Esophagus muscularis mucosa (tissue), 4 donors: ENCODE measurements at regions not wholly inside any gene's neighbourhood (a gene's known extent, or its start where the extent isn't known, plus 50 kb on each side); places are given as distances from the start of the nearest gene placed in this dataset.
"Not testable (repeated sequence)": the region's sequence is repeated elsewhere in the genome, so short reads cannot be mapped to it uniquely, and the experiment has no call there.

Experiments
- DNase-seq: peaks from one replicate; pipeline ENCODE4 v3.0.0-alpha.2; 2017; ENCODE audit errors: extremely low spot score
- H3K27ac ChIP-seq, 4 donors: fragments of 200-600 bp; sonication (generic); replicated peaks in 1 of 4; 1 replicate in 3 of 4; 2 replicates in 1 of 4; pipeline ENCODE4 v1.5.1; 2016 to 2019; ENCODE audit warnings: mild to moderate bottlenecking in 1 of 4
- H3K27me3 ChIP-seq, 4 donors: fragments of 200-600 bp; sonication (generic); one replicate each; pipeline versions ENCODE4 v1.5.1 to v1.6.0; 2016 to 2019
- H3K36me3 ChIP-seq, 4 donors: fragments of 200-600 bp; sonication (generic); one replicate each; pipeline ENCODE4 v1.5.1; 2016 to 2019
- H3K4me1 ChIP-seq, 4 donors: fragments of 200-600 bp; sonication (generic); one replicate each; pipeline ENCODE4 v1.5.1; 2016 to 2019
- H3K4me3 ChIP-seq, 4 donors: fragments of 200-600 bp; sonication (generic); 1 replicate in 2 of 4; 2 replicates in 2 of 4; pipeline ENCODE4 v1.5.1; 2016 to 2019; ENCODE audit warnings: mild to moderate bottlenecking in 4 of 4, moderate library complexity in 1 of 4
- H3K9me3 ChIP-seq, 4 donors: fragments of 200-600 bp; sonication (generic); 1 replicate in 3 of 4; 2 replicates in 1 of 4; pipeline ENCODE4 v1.5.1; 2016 to 2019
- EP300 ChIP-seq: sonication (generic); formaldehyde crosslinking; IDR thresholded peaks from one replicate; pipeline ENCODE4 v1.6.1; 2017; ENCODE audit warnings: antibody characterized with exemption
- POLR2A ChIP-seq: fragments of 450-650 bp; IDR thresholded peaks from one replicate; pipeline ENCODE4 v1.6.1; 2017; ENCODE audit warnings: antibody characterized with exemption, moderate library complexity, mild to moderate bottlenecking, low read depth
- POLR2AphosphoS5 ChIP-seq, 2 donors: sonication (generic); formaldehyde crosslinking; IDR thresholded peaks; one replicate each; pipeline ENCODE4 v1.6.1; 2017; ENCODE audit warnings: antibody characterized with exemption in 2 of 2
- WGBS: methylation state at CpG from one replicate; pipeline ENCODE4 v1.1.5; 2018; 5-methylcytosine and 5-hydroxymethylcytosine counted together
- intact Hi-C: fragments of 100-400 bp; cut with DNase I; formaldehyde crosslinking; loops from one replicate; pipeline ENCODE4 v1.15.1; 2023
- TF ChIP-seq, protein P1 (sequence below), 3 experiments: fragments of 200-600 bp in 2 of 3; fragments of 450-650 bp in 1 of 3; sonication (generic) in 2 of 3; IDR thresholded peaks; one replicate each; pipeline ENCODE4 v1.5.1; 2017 to 2019; ENCODE audit warnings: antibody characterized with exemption in 3 of 3, mild to moderate bottlenecking in 2 of 3, moderate library complexity in 1 of 3

DNA sequence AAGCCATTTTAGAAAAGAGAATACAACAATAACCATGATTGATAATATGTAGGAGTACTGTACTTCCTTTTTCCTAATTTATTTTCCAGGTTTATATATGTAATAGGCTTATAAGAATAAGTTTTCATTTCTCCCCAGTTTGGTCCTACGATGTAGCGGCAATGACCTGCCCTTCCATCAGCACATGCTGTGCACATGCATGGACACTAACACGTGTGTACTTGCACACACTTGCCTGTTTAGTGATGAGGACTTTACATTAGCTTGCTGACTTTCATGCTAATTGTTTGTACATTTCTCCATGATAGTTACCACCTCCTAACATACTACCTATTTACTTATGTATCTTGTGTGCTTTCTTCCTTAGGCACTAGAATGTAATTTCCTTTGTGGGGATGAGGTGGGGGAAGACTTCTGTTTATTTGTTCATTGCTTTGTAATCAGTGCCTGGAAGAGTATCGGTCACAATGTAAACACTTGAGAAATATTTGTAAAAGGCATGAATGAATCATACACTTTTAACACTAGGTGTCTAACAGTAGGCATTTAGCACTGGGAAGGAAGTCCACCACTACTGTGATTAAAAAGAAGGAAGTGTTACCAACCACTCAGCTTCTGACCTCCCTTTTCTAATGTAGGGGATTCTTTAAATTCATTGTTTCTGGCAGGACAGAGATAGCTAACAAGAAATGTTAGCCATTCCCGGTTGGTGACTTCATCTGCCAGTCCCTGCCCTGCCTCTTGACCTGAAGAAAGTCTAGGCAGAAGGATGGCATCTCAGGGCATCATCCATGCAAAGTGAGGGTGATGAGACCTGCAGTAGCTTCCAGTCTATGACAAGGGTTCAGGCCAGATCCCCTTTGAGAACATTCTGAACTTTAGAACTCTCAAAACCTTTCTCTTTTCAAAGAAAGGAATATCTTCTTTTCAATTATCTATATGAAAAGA, 120.2 kb upstream of the RAB18 start:
- no peak for DNase-seq
- no peak overlapping the region for H3K27ac ChIP-seq
- H3K4me1 ChIP-seq, result no peaks in the 10 kb centered on the region
- 66% methylated on average over 5 of the region's 5 CpGs for WGBS
- H3K36me3 ChIP-seq, result no peaks in the 10 kb centered on the region
- H3K27me3 ChIP-seq, result no peaks in the 10 kb centered on the region
- H3K4me3 ChIP-seq, result no peak overlapping the region
- intact Hi-C loops, result no loop called here
- no peaks in the 10 kb centered on the region for H3K9me3 ChIP-seq
- TF ChIP-seq POLR2A, result no peak
- TF ChIP-seq EP300, result no peak
- TF ChIP-seq POLR2AphosphoS5 (IDR thresholded peaks at IDR 0.05), result no peak
- TF ChIP-seq, protein P1, sequence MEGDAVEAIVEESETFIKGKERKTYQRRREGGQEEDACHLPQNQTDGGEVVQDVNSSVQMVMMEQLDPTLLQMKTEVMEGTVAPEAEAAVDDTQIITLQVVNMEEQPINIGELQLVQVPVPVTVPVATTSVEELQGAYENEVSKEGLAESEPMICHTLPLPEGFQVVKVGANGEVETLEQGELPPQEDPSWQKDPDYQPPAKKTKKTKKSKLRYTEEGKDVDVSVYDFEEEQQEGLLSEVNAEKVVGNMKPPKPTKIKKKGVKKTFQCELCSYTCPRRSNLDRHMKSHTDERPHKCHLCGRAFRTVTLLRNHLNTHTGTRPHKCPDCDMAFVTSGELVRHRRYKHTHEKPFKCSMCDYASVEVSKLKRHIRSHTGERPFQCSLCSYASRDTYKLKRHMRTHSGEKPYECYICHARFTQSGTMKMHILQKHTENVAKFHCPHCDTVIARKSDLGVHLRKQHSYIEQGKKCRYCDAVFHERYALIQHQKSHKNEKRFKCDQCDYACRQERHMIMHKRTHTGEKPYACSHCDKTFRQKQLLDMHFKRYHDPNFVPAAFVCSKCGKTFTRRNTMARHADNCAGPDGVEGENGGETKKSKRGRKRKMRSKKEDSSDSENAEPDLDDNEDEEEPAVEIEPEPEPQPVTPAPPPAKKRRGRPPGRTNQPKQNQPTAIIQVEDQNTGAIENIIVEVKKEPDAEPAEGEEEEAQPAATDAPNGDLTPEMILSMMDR (IDR thresholded peaks at IDR 0.05), result no peak

DNA sequence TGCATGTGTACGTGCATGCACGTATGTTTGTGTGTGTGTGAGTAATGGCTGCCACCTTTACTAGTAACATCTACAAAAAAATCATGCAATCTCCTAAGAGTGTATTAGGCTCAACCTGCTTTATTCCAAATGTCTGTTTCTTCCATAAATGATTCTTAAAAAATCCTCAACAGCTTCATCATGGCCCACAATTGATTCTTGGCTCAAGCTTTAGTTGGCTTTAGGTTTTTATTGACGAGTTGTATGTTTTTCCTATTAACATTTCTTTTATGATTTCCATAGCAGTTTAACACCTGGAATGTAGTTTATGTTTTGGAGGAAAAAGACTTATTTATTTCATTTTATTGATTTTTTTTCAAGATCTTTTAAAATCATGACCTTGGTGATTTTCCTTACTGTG, 121.9 kb upstream of the RAB18 start:
- TF ChIP-seq, protein P1 (IDR thresholded peaks at IDR 0.05), result no peak
- TF ChIP-seq POLR2AphosphoS5 (IDR thresholded peaks at IDR 0.05) (no peak), EP300 (no peak), POLR2A (no peak)
- Histone ChIP-seq H3K9me3 (no peaks in the 10 kb centered on the region), H3K36me3 (no peaks in the 10 kb centered on the region), H3K4me1 (no peaks in the 10 kb centered on the region), H3K27ac (no peak overlapping the region), H3K27me3 (no peaks in the 10 kb centered on the region), H3K4me3 (no peak overlapping the region)
- DNase-seq, result no peak
- WGBS, result 78% methylated on average over 3 of the region's 3 CpGs
- intact Hi-C loops, result no loop called here

DNA sequence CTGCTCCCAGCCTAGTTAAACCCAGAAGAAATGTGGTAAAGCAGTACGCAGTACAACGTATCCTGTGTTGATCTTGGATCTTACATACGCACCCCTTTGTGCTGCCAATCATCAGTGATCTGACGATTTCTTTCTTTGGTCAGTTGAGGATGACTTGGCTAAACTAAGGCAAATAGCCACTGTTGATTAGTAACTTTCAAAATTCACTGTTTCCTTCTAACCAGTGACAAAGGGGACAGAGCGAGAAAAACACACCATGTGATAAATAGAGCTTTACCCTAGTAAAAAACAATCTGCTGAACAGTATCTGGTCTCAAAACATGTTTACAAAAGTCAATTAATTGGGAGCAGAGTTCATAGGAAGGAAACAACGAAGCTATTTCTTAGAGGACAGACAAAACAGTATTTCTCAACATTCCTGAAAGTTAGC, 123.2 kb upstream of the RAB18 start:
- intact Hi-C loops, result no loop called here
- no peak for TF ChIP-seq POLR2AphosphoS5 (IDR thresholded peaks at IDR 0.05)
- no peak for TF ChIP-seq EP300
- TF ChIP-seq, protein P1 (IDR thresholded peaks at IDR 0.05), result no peak
- no peak for TF ChIP-seq POLR2A
- H3K27ac ChIP-seq, result no peak overlapping the region
- DNase-seq, result no peak
- no peaks in the 10 kb centered on the region for H3K27me3 ChIP-seq
- H3K36me3 ChIP-seq, result no peaks in the 10 kb centered on the region
- WGBS, result 78% methylated on average over 6 of the region's 6 CpGs
- H3K9me3 ChIP-seq, result no peaks in the 10 kb centered on the region
- no peak overlapping the region for H3K4me3 ChIP-seq
- H3K4me1 ChIP-seq, result no peaks in the 10 kb centered on the region

DNA sequence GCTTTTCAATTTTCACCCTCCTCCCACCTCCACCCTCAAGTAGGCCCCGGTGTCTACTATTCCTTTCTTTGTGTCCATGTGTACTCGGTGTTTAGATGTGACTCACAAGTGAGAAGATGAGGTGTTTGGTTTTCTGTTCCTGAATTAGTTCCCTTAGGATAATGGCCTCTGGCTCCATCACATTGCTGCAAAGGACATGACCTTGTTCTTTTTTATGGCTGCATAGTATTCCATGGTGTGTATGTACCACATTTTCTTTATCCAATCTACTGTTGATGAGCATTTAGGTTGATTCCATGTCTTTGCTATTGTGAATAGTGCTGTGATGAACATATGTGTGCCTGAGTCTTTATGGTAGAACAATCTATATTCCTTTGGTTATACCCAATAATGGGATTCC, 125.1 kb upstream of the RAB18 start:
- WGBS, result 100% methylated on average over 2 of the region's 2 CpGs
- H3K4me1 ChIP-seq, H3K4me3 ChIP-seq, H3K27ac ChIP-seq, DNase-seq, H3K36me3 ChIP-seq, intact Hi-C loops, H3K9me3 ChIP-seq, H3K27me3 ChIP-seq: not testable (repeated sequence)

DNA sequence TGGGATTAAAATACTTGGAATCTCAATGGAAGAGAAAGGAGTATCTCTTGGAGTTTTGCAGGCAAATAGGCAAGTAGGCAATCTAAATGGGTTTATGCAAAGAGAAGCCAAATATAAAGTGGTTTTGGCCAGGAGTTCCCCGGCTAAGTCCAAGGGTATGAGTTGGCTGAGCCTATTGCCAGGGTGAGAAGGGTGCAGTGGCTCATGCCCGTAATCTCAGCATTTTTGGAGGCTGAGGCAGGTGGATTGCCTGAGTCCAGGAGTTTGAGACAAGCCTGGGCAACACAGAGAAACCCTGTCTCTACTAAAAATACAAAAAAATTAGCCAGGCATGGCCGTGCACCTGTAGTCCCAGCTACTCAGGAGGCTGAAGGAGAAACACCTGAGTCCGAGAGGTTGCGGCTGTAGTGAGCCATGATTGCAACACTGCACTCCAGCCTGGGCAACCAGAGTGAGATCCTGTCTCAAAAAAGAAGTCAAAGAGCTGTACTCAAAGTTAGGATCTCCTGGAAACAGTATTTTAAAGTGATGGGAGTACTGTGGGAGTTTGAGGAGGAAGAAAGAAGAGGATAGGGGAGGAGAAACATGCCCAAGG, 130.4 kb upstream of the RAB18 start:
- Histone ChIP-seq H3K4me3 (no peak overlapping the region), H3K36me3 (no peaks in the 10 kb centered on the region), H3K9me3 (no peaks in the 10 kb centered on the region), H3K4me1 (no peaks in the 10 kb centered on the region), H3K27me3 (no peaks in the 10 kb centered on the region), H3K27ac (no peak overlapping the region)
- intact Hi-C loops, result no loop called here
- no peak for DNase-seq
- 92% methylated on average over 5 of the region's 5 CpGs for WGBS
- TF ChIP-seq, protein P1 (IDR thresholded peaks at IDR 0.05), result no peak
- no peak for TF ChIP-seq EP300
- no peak for TF ChIP-seq POLR2A
- no peak for TF ChIP-seq POLR2AphosphoS5 (IDR thresholded peaks at IDR 0.05)
